ENCODE measurements at regions not wholly inside any gene's neighbourhood (a gene's known extent, or its start where the extent isn't known, plus 50 kb on each side); places are given as distances from the start of the nearest gene placed in this dataset.

GRCh38 chr11:70625582-70626518 is 227.5 kb downstream of the CTTN start:
- Histone ChIP-seq H3K4me1 (replicated peaks in 1 of 2; ENCODE audit: control insufficient read depth in 2 of 2, insufficient read depth in 2 of 2, low read length in 2 of 2) (peaks cover 0 to 10% of the 10 kb centered on the region in 2 experiments; a peak in 2 of 5 replicates), H3K9ac (ENCODE audit: insufficient read depth in 1 of 2, low read depth in 2 of 2, low read length in 2 of 2) (no peak overlapping the region), H3K27me3 (ENCODE audit: control insufficient read depth in 2 of 2, insufficient read depth in 2 of 2, low read length in 2 of 2) (peaks cover 11 to 53% of the 10 kb centered on the region in 2 experiments; a peak in 4 of 5 replicates), H3K4me3 (no peak overlapping the region), H4K20me1 (replicated peaks; ENCODE audit: control insufficient read depth, insufficient read depth, low read length) (peaks cover 6% of the 10 kb centered on the region; the same call in 1 of the 2 replicates), H3K9me3 (replicated peaks; ENCODE audit: control insufficient read depth, insufficient read depth, low read depth, low read length) (no peaks in the 10 kb centered on the region), H3K9me1 (ENCODE audit: control insufficient read depth, insufficient read depth, low read length) (no peaks in the 10 kb centered on the region), H3K36me3 (ENCODE audit: control insufficient read depth, insufficient read depth, low read length) (no peaks in the 10 kb centered on the region), H3K4me2 (ENCODE audit: insufficient read depth, low read length) (no peak overlapping the region), H3K79me2 (ENCODE audit: control insufficient read depth, insufficient read depth, low read length) (no peaks in the 10 kb centered on the region), H3K27ac (ENCODE audit: extremely low read depth, low read depth, low read length) (no peak overlapping the region), H2AFZ (ENCODE audit: low read depth, low read length) (no peak overlapping the region)
- ATAC-seq, result no peak
- no peak for FAIRE-seq
- intact Hi-C loops (cut with micrococcal nuclease) (no loop called here), in situ Hi-C loops (cut with MboI) (no loop called here)
- BruUV-seq (replicated peaks), result no TSS peak
- CTCF ChIA-PET (ENCODE audit: low intra/inter-chr PET ratio), result no interaction called here
- 2% methylated on average over 16 of the region's 20 CpGs for WGBS (ENCODE audit: insufficient coverage, low coverage, missing lambda C conversion rate)
- no peak for DNase-seq (ENCODE audit: extremely low read depth in 1 of 4, low spot score in 3 of 4)
- TF ChIP-seq ZNF253 (CRISPR knock-in tag; conservative IDR thresholded peaks at IDR 0.05) (no peak), RFX1 (IDR thresholded peaks at IDR 0.05) (peak; percentile 56), ZNF41 (CRISPR knock-in tag; conservative IDR thresholded peaks at IDR 0.05) (no peak), XRCC3 (IDR thresholded peaks at IDR 0.05) (no peak), PTRF (tag; IDR thresholded peaks at IDR 0.05) (no peak), MEF2D (tag; conservative IDR thresholded peaks at IDR 0.05; ENCODE audit: low read depth) (no peak)
- POLR2A ChIA-PET, result interaction anchor here (0.6 to 0.8 kb wide), 2 partner anchors 28 to 164 kb away, joined by 3 to 6 read pairs; no protein-coding TSS in a partner anchor

Measured in K562 (cell line).